K562 (cell line): ENCODE measurements at regions not wholly inside any gene's neighbourhood (a gene's known extent, or its start where the extent isn't known, plus 50 kb on each side); places are given as distances from the start of the nearest gene placed in this dataset.
"Not testable (repeated sequence)": the region's sequence is repeated elsewhere in the genome, so short reads cannot be mapped to it uniquely, and the experiment has no call there.

Source experiments
- ATAC-seq: fragments of 200-7000 bp; cut with Tn5 transposase; 3 replicates; pipeline ENCODE4 v1.9.1; 2020; ENCODE audit warnings: moderate library complexity
- BruUV-seq: library from RNA; stranded (reverse); fragments of 400-500 nt; replicated peaks from 2 replicates; lab custom pipeline; 2021; lab: Mats Ljungman, UMichigan
- CTCF ChIA-PET: fragments of 300-600 bp; formaldehyde crosslinking; extraction: SDS; loops from one replicate; lab custom pipeline; 2021; ENCODE audit warnings: low intra/inter-chr PET ratio; lab: Yijun Ruan, JAX
- POLR2A ChIA-PET: fragments of 300-600, 350-650 bp; sonication (Branson Sonifier 250); formaldehyde crosslinking; extraction: SDS; loops from one replicate; lab custom pipeline; 2021; ENCODE audit warnings: antibody characterized with exemption, inconsistent platforms; lab: Yijun Ruan, JAX
- DNase-seq, 4 experiments: peaks; one replicate each; pipeline versions ENCODE4 v3.0.0 to v3.0.0-alpha.2; 2011 to 2018; ENCODE audit warnings: low spot score in 3 of 4, mixed read lengths in 3 of 4; ENCODE audit errors: extremely low read depth in 1 of 4
- FAIRE-seq: peaks from 2 replicates; lab custom pipeline; 2011; peaks lifted over from hg19 to GRCh38; lab: Jason Lieb, UNC
- H2AFZ ChIP-seq: 2 replicates; pipeline ENCODE4 v1.6.0; 2011; ENCODE audit warnings: low read depth, low read length, control low read depth, inconsistent platforms
- H3K27ac ChIP-seq: fragments of 200-600 bp; 3 replicates; pipeline ENCODE4 v1.8.0; 2011; ENCODE audit warnings: low read depth, mild to moderate bottlenecking, control low read depth, inconsistent platforms, low read length, moderate library complexity, mixed read lengths; ENCODE audit errors: extremely low read depth
- H3K27me3 ChIP-seq, 2 experiments: fragments of 300-600 bp in 1 of 2; 2 replicates in 1 of 2; 3 replicates in 1 of 2; pipeline versions ENCODE4 v1.6.0 to v1.8.0; 2011; ENCODE audit warnings: inconsistent platforms in 2 of 2, low read length in 2 of 2, mild to moderate bottlenecking in 1 of 2, mixed read lengths in 1 of 2, moderate library complexity in 1 of 2; ENCODE audit not compliant: control insufficient read depth in 2 of 2, insufficient read depth in 2 of 2
- H3K36me3 ChIP-seq: fragments of 300-600 bp; 3 replicates; pipeline ENCODE4 v1.8.0; 2011; ENCODE audit warnings: mild to moderate bottlenecking, low read length, inconsistent platforms; ENCODE audit not compliant: control insufficient read depth, insufficient read depth
- H3K4me1 ChIP-seq, 2 experiments: fragments of 200-600 bp in 1 of 2; replicated peaks in 1 of 2; 2 replicates in 1 of 2; 3 replicates in 1 of 2; pipeline versions ENCODE4 v1.5.1 to v1.8.0; 2011; ENCODE audit warnings: inconsistent platforms in 2 of 2, low read length in 2 of 2, mild to moderate bottlenecking in 1 of 2, mixed read lengths in 1 of 2, moderate library complexity in 1 of 2; ENCODE audit not compliant: control insufficient read depth in 2 of 2, insufficient read depth in 2 of 2
- H3K4me2 ChIP-seq: 2 replicates; pipeline ENCODE4 v1.6.1; 2011; ENCODE audit warnings: low read length, control low read depth, inconsistent platforms, mixed read lengths; ENCODE audit not compliant: insufficient read depth
- H3K4me3 ChIP-seq: fragments of 200-600 bp; sonication (generic), shearing (Covaris generic); 2 replicates; pipeline ENCODE4 v1.5.1; 2016; ENCODE audit warnings: control low read depth, inconsistent platforms
- H3K79me2 ChIP-seq: fragments of 200-600 bp; 3 replicates; pipeline ENCODE4 v1.8.0; 2011; ENCODE audit warnings: low read length, inconsistent platforms; ENCODE audit not compliant: control insufficient read depth, insufficient read depth
- H3K9ac ChIP-seq, 2 experiments: 2 replicates each; pipeline versions ENCODE4 v1.6.0 to v1.6.1; 2011; ENCODE audit warnings: low read depth in 2 of 2, low read length in 2 of 2, control low read depth in 1 of 2, inconsistent platforms in 1 of 2, mild to moderate bottlenecking in 1 of 2, mixed read lengths in 1 of 2; ENCODE audit not compliant: insufficient read depth in 1 of 2
- H3K9me1 ChIP-seq: one replicate; pipeline ENCODE4 v1.6.0; 2011; ENCODE audit warnings: inconsistent platforms, mild to moderate bottlenecking, low read length, moderate library complexity; ENCODE audit not compliant: control insufficient read depth, insufficient read depth
- H3K9me3 ChIP-seq: replicated peaks from 2 replicates; pipeline ENCODE4 v1.5.1; 2011; ENCODE audit warnings: low read depth, low read length, inconsistent platforms; ENCODE audit not compliant: control insufficient read depth, insufficient read depth
- H4K20me1 ChIP-seq: replicated peaks from 2 replicates; pipeline ENCODE4 v1.6.1; 2011; ENCODE audit warnings: low read length, inconsistent platforms, mixed read lengths; ENCODE audit not compliant: control insufficient read depth, insufficient read depth
- BMI1 ChIP-seq: fragments of 150-350 bp; IDR thresholded peaks from 2 replicates; pipeline ENCODE4 v1.6.1; 2014; ENCODE audit warnings: low read length
- ERF ChIP-seq: fragments of 450-650 bp; formaldehyde crosslinking; IDR thresholded peaks from 2 replicates; pipeline ENCODE4 v1.4.0; 2020; ENCODE audit warnings: mild to moderate bottlenecking, mixed read lengths
- ETV6 ChIP-seq, 3 experiments: fragments of 150-350 bp in 1 of 3; sonication (generic) in 1 of 3; formaldehyde crosslinking in 1 of 3; IDR thresholded peaks; 2 replicates each; pipeline versions ENCODE4 v1.6.1 to v1.8.0; 2014 to 2022; ENCODE audit warnings: borderline replicate concordance in 2 of 3, low read depth in 2 of 3, antibody characterized with exemption in 1 of 3, low read length in 1 of 3, mild to moderate bottlenecking in 1 of 3, missing genetic modification reagents in 1 of 3
- HLTF ChIP-seq: fragments of 450-650 bp; IDR thresholded peaks from 2 replicates; pipeline ENCODE4 v1.6.1; 2016
- PPARD ChIP-seq: fragments of 250-450 bp; sonication (Bioruptor Pico); IDR thresholded peaks from 2 replicates; pipeline ENCODE4 v1.8.0; 2022; ENCODE audit warnings: inconsistent platforms, mild to moderate bottlenecking, moderate library complexity
- SIN3B ChIP-seq: fragments of 450-650 bp; IDR thresholded peaks from 2 replicates; pipeline ENCODE4 v1.6.1; 2017; ENCODE audit warnings: low read depth, mild to moderate bottlenecking, moderate library complexity
- ZNF274 ChIP-seq: IDR thresholded peaks from 2 replicates; pipeline ENCODE4 v1.6.1; 2011; ENCODE audit warnings: low read depth, mild to moderate bottlenecking, low read length, moderate library complexity, borderline replicate concordance
- ZNF668 ChIP-seq: fragments of 250-450 bp; sonication (Bioruptor Pico); IDR thresholded peaks from 2 replicates; pipeline ENCODE4 v1.8.0; 2022; ENCODE audit warnings: mild to moderate bottlenecking, inconsistent platforms
- WGBS: fragments of 100-300 bp; shearing (Covaris generic); methylation state at CpG from one replicate; pipeline ENCODE4 v1.1.6; 2016; ENCODE audit warnings: low coverage, mixed read lengths; ENCODE audit not compliant: insufficient coverage; ENCODE audit errors: missing lambda C conversion rate; 5-methylcytosine and 5-hydroxymethylcytosine counted together
- in situ Hi-C: fragments of 300-500 bp; cut with MboI; formaldehyde crosslinking; loops from 4 replicates; pipeline ENCODE4 v1.15.0; 2018; ENCODE audit warnings: inconsistent platforms, mixed read lengths
- intact Hi-C: fragments of 100-400 bp; cut with micrococcal nuclease; formaldehyde crosslinking; loops from 2 replicates; pipeline ENCODE4 v1.14.2; 2022
- TF ChIP-seq, protein P1 (sequence below): fragments of 250-450 bp; sonication (Bioruptor Pico); IDR thresholded peaks from 2 replicates; pipeline ENCODE4 v1.5.0; 2021

DNA sequence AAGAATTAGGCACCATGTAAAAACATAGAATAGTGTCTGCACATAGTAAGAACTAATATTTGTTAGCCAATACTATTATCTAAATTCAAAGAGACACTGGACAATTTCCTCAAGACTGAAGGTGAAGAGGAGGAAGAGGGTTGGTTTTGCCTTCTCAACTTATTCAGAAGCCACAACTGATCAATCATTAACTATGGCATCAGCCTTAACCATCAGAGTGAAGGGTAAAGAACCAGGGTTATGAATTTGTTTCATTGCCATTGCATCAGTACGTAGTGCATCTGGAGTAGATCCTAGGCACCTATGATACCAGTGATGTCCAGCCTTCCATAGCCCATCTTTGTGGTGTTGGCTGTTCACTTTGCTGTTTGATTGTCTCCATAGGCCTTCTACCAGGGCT is 421.7 kb upstream of the DEPDC1 start (continued):
- TF ChIP-seq ETV6 (IDR thresholded peaks at IDR 0.05; ENCODE audit: borderline replicate concordance in 1 of 2, low read depth in 2 of 2, low read length in 1 of 2), result no peak
- TF ChIP-seq ETV6 (CRISPR knock-in tag; IDR thresholded peaks at IDR 0.05; ENCODE audit: borderline replicate concordance), result no peak
- no peak for TF ChIP-seq SIN3B
- TF ChIP-seq, all 486 proteins: peak for 0

DNA sequence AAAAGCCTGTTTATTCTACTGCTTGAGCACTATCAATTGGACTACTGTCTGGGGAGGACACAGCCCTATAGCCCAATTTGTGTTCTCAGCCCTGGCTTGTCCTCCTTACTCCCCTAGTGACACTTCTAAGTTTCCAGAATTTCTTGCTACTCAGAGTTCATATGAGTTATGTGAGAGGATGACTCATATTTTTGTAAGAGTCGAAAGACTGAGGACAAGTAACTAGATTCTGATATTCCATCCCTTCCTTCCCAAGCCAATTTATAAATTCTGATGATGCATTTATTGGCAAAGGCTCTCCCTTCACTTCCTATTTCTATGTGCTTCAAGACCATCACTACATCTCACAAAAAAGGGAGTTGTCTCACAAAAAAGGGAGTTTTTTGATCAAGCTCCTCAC is 422.2 kb upstream of the DEPDC1 start:
- POLR2A ChIA-PET, result no interaction called here
- Histone ChIP-seq H3K9me3 (no peaks in the 10 kb centered on the region), H3K27ac (no peak overlapping the region), H3K4me3 (no peak overlapping the region), H4K20me1 (no peaks in the 10 kb centered on the region), H3K79me2 (no peaks in the 10 kb centered on the region), H3K4me2 (no peak overlapping the region), H3K36me3 (no peaks in the 10 kb centered on the region), H3K27me3 (no peaks in the 10 kb centered on the region; a peak in 1 of 5 replicates), H2AFZ (no peak overlapping the region), H3K9me1 (no peaks in the 10 kb centered on the region), H3K4me1 (no peaks in the 10 kb centered on the region), H3K9ac (no peak overlapping the region)
- TF ChIP-seq, protein P1, sequence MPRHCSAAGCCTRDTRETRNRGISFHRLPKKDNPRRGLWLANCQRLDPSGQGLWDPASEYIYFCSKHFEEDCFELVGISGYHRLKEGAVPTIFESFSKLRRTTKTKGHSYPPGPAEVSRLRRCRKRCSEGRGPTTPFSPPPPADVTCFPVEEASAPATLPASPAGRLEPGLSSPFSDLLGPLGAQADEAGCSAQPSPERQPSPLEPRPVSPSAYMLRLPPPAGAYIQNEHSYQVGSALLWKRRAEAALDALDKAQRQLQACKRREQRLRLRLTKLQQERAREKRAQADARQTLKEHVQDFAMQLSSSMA (CRISPR knock-in tag), result no peak
- no peak for TF ChIP-seq PPARD (CRISPR knock-in tag)
- no peak for TF ChIP-seq ERF (CRISPR knock-in tag)
- no peak for TF ChIP-seq ZNF274
- TF ChIP-seq ZNF668 (CRISPR knock-in tag), result no peak
- TF ChIP-seq HLTF, result no peak
- TF ChIP-seq BMI1, result no peak
- intact Hi-C loops (no loop called here), in situ Hi-C loops (no loop called here)
- FAIRE-seq, result no peak
- no peak for DNase-seq
- ATAC-seq, result no peak
- BruUV-seq, result no TSS peak
- CTCF ChIA-PET, result no interaction called here
- WGBS, result 0% methylated on average over 1 of the region's 1 CpG

DNA sequence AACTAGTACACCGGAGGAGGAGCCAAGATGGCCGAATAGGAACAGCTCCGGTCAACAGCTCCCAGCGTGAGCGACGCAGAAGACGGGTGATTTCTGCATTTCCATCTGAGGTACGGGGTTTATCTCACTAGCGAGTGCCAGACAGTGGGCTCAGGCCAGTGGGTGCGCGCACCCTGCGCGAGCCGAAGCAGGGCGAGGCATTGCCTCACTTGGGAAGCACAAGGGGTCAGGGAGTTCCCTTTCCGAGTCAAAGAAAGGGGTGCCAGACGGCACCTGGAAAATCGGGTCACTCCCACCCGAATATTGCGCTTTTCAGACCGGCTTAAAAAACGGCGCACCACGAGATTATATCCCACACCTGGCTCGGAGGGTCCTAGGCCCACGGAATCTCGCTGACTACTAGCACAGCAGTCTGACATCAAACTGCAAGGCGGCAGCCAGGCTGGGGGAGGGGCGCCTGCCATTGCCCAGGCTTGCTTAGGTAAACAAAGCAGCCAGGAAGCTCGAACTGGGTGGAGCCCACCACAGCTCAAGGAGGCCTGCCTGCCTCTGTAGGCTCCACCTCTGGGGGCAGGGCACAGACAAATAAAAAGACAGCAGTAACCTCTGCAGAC is 426.7 kb upstream of the DEPDC1 start:
- H3K9me3 ChIP-seq, CTCF ChIA-PET, intact Hi-C loops, DNase-seq, H3K4me2 ChIP-seq, H4K20me1 ChIP-seq, H3K9ac ChIP-seq, H3K36me3 ChIP-seq, H2AFZ ChIP-seq, FAIRE-seq, H3K4me3 ChIP-seq, H3K4me1 ChIP-seq, ATAC-seq, in situ Hi-C loops, H3K27me3 ChIP-seq, BruUV-seq, H3K79me2 ChIP-seq, H3K9me1 ChIP-seq, H3K27ac ChIP-seq: not testable (repeated sequence)
- 4% methylated on average over 20 of the region's 30 CpGs for WGBS
- POLR2A ChIA-PET, result interaction anchor here (0.6 kb wide), 1 partner anchor 426 kb away, joined by 3 read pairs; the partner anchor contains the start of gene DEPDC1
